ENCODE measurements at regions not wholly inside any gene's neighbourhood (a gene's known extent, or its start where the extent isn't known, plus 50 kb on each side); places are given as distances from the start of the nearest gene placed in this dataset.

DNA sequence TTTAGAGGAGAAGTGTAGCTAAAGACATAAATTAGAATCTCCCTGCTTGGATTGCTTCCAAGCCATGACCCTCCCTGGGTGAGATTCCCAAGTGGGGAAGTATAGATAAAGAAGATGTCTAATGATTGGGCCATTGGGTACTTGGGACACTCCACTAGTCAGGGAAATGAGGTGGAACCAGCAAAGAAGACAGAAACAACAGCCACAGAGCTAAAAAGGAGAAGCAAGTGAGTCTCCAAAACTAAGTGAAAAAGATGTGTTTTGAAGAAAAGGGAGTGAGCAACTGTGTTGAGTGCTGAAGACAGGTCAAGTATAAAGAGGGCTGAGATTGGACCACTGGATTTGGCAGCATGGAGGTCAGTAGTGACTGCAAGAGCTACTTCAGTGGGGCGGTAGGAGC is 61.2 kb upstream of the FOXN2 start:
- ATAC-seq = no peak
- no peak for TF ChIP-seq ZC3H10 (CRISPR knock-in tag; IDR thresholded peaks at IDR 0.05)
- TF ChIP-seq ZFP3 (CRISPR knock-in tag; IDR thresholded peaks at IDR 0.05) = no peak
- no peak for TF ChIP-seq GLIS3 (CRISPR knock-in tag; IDR thresholded peaks at IDR 0.05)
- TF ChIP-seq ARNTL (CRISPR knock-in tag; IDR thresholded peaks at IDR 0.05; ENCODE audit: borderline replicate concordance, low read depth) = no peak
- TF ChIP-seq, protein P1, sequence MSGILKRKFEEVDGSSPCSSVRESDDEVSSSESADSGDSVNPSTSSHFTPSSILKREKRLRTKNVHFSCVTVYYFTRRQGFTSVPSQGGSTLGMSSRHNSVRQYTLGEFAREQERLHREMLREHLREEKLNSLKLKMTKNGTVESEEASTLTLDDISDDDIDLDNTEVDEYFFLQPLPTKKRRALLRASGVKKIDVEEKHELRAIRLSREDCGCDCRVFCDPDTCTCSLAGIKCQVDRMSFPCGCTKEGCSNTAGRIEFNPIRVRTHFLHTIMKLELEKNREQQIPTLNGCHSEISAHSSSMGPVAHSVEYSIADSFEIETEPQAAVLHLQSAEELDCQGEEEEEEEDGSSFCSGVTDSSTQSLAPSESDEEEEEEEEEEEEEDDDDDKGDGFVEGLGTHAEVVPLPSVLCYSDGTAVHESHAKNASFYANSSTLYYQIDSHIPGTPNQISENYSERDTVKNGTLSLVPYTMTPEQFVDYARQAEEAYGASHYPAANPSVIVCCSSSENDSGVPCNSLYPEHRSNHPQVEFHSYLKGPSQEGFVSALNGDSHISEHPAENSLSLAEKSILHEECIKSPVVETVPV (CRISPR knock-in tag; IDR thresholded peaks at IDR 0.05) = no peak
- no peak for TF ChIP-seq ZNF8 (CRISPR knock-in tag; IDR thresholded peaks at IDR 0.05)
- TF ChIP-seq, protein P2, sequence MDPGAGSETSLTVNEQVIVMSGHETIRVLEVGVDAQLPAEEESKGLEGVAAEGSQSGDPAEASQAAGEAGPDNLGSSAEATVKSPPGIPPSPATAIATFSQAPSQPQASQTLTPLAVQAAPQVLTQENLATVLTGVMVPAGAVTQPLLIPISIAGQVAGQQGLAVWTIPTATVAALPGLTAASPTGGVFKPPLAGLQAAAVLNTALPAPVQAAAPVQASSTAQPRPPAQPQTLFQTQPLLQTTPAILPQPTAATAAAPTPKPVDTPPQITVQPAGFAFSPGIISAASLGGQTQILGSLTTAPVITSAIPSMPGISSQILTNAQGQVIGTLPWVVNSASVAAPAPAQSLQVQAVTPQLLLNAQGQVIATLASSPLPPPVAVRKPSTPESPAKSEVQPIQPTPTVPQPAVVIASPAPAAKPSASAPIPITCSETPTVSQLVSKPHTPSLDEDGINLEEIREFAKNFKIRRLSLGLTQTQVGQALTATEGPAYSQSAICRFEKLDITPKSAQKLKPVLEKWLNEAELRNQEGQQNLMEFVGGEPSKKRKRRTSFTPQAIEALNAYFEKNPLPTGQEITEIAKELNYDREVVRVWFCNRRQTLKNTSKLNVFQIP (CRISPR knock-in tag; IDR thresholded peaks at IDR 0.05; ENCODE audit: borderline replicate concordance, low read depth) = no peak
- TF ChIP-seq ZNF565 (CRISPR knock-in tag; conservative IDR thresholded peaks at IDR 0.05; ENCODE audit: low read depth) = no peak
- TF ChIP-seq ZFP30 (CRISPR knock-in tag; IDR thresholded peaks at IDR 0.05) = no peak
- no peak for TF ChIP-seq ESRRG (CRISPR knock-in tag; IDR thresholded peaks at IDR 0.05)
- TF ChIP-seq TCF4 (CRISPR knock-in tag; IDR thresholded peaks at IDR 0.05; ENCODE audit: borderline replicate concordance) = no peak
- TF ChIP-seq, protein P3, sequence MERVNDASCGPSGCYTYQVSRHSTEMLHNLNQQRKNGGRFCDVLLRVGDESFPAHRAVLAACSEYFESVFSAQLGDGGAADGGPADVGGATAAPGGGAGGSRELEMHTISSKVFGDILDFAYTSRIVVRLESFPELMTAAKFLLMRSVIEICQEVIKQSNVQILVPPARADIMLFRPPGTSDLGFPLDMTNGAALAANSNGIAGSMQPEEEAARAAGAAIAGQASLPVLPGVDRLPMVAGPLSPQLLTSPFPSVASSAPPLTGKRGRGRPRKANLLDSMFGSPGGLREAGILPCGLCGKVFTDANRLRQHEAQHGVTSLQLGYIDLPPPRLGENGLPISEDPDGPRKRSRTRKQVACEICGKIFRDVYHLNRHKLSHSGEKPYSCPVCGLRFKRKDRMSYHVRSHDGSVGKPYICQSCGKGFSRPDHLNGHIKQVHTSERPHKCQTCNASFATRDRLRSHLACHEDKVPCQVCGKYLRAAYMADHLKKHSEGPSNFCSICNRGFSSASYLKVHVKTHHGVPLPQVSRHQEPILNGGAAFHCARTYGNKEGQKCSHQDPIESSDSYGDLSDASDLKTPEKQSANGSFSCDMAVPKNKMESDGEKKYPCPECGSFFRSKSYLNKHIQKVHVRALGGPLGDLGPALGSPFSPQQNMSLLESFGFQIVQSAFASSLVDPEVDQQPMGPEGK (CRISPR knock-in tag; IDR thresholded peaks at IDR 0.05; ENCODE audit: borderline replicate concordance) = no peak
- TF ChIP-seq BACH2 (CRISPR knock-in tag; IDR thresholded peaks at IDR 0.05; ENCODE audit: borderline replicate concordance) = no peak

DNA sequence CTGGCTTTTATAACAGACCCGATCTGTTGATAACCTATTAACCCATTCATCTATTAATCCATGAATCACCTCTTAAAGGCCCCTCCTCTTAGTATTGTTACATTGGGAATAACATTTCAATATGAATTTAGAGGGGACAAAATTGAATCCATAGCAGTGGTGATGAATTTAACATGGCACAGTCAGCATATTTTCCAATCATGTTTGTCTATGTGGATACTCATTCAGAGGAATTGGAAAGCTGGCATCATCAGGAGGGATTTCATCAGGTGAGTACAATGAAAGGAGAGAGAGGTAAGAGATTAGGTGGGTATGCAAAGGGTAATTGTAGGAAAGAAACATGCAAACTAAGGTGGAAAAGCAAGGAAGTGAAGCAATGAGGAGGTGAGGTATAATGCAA is 59.6 kb upstream of the FOXN2 start:
- TF ChIP-seq, protein P1 (CRISPR knock-in tag; IDR thresholded peaks at IDR 0.05) = no peak
- TF ChIP-seq ZNF8 (CRISPR knock-in tag; IDR thresholded peaks at IDR 0.05) (no peak), ZFP3 (CRISPR knock-in tag; IDR thresholded peaks at IDR 0.05) (no peak), ZFP30 (CRISPR knock-in tag; IDR thresholded peaks at IDR 0.05) (no peak), ARNTL (CRISPR knock-in tag; IDR thresholded peaks at IDR 0.05; ENCODE audit: borderline replicate concordance, low read depth) (no peak), ESRRG (CRISPR knock-in tag; IDR thresholded peaks at IDR 0.05) (no peak), RARB (CRISPR knock-in tag; IDR thresholded peaks at IDR 0.05) (no peak), ZC3H10 (CRISPR knock-in tag; IDR thresholded peaks at IDR 0.05) (no peak), GLIS3 (CRISPR knock-in tag; IDR thresholded peaks at IDR 0.05) (no peak), ISL1 (CRISPR knock-in tag; IDR thresholded peaks at IDR 0.05) (no peak), SNAI2 (CRISPR knock-in tag; IDR thresholded peaks at IDR 0.05) (no peak), ZNF565 (CRISPR knock-in tag; conservative IDR thresholded peaks at IDR 0.05; ENCODE audit: low read depth) (no peak), ZNF70 (CRISPR knock-in tag; IDR thresholded peaks at IDR 0.05) (no peak), PPARA (CRISPR knock-in tag; IDR thresholded peaks at IDR 0.05; ENCODE audit: borderline replicate concordance) (no peak), TOX (CRISPR knock-in tag; IDR thresholded peaks at IDR 0.05; ENCODE audit: borderline replicate concordance) (no peak)
- TF ChIP-seq, protein P4, sequence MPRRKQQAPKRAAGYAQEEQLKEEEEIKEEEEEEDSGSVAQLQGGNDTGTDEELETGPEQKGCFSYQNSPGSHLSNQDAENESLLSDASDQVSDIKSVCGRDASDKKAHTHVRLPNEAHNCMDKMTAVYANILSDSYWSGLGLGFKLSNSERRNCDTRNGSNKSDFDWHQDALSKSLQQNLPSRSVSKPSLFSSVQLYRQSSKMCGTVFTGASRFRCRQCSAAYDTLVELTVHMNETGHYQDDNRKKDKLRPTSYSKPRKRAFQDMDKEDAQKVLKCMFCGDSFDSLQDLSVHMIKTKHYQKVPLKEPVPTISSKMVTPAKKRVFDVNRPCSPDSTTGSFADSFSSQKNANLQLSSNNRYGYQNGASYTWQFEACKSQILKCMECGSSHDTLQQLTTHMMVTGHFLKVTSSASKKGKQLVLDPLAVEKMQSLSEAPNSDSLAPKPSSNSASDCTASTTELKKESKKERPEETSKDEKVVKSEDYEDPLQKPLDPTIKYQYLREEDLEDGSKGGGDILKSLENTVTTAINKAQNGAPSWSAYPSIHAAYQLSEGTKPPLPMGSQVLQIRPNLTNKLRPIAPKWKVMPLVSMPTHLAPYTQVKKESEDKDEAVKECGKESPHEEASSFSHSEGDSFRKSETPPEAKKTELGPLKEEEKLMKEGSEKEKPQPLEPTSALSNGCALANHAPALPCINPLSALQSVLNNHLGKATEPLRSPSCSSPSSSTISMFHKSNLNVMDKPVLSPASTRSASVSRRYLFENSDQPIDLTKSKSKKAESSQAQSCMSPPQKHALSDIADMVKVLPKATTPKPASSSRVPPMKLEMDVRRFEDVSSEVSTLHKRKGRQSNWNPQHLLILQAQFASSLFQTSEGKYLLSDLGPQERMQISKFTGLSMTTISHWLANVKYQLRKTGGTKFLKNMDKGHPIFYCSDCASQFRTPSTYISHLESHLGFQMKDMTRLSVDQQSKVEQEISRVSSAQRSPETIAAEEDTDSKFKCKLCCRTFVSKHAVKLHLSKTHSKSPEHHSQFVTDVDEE (CRISPR knock-in tag; IDR thresholded peaks at IDR 0.05) = no peak
- no peak for ATAC-seq

DNA sequence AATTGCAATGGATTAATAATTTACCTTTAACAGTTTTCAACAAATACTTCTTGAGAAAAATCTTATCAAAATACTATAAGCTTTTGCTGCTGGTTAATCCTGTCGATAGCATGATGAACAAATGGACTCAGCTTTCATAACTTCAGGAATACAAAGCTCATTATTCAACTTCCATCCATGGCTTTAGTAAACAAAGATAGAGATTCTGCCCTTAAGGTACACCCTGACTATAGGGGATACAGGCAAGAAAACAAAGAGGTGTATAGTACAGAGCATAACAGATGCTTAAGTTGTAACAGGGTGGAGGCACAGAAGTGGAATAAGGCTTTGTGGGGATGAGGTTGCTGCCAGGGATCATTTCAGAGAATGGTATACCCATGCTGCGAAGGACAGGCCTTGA is 57.0 kb upstream of the FOXN2 start:
- ATAC-seq = no peak
- TF ChIP-seq GLIS3 (CRISPR knock-in tag; IDR thresholded peaks at IDR 0.05) = no peak
- TF ChIP-seq TOX (CRISPR knock-in tag; IDR thresholded peaks at IDR 0.05; ENCODE audit: borderline replicate concordance) = no peak
- TF ChIP-seq, protein P5, sequence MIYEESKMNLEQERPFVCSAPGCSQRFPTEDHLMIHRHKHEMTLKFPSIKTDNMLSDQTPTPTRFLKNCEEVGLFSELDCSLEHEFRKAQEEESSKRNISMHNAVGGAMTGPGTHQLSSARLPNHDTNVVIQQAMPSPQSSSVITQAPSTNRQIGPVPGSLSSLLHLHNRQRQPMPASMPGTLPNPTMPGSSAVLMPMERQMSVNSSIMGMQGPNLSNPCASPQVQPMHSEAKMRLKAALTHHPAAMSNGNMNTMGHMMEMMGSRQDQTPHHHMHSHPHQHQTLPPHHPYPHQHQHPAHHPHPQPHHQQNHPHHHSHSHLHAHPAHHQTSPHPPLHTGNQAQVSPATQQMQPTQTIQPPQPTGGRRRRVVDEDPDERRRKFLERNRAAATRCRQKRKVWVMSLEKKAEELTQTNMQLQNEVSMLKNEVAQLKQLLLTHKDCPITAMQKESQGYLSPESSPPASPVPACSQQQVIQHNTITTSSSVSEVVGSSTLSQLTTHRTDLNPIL (CRISPR knock-in tag; IDR thresholded peaks at IDR 0.05; ENCODE audit: low read depth) = no peak
- TF ChIP-seq ESRRG (CRISPR knock-in tag; IDR thresholded peaks at IDR 0.05) = no peak
- TF ChIP-seq SNAI2 (CRISPR knock-in tag; IDR thresholded peaks at IDR 0.05) = no peak
- TF ChIP-seq CSDC2 (CRISPR knock-in tag; IDR thresholded peaks at IDR 0.05) = no peak
- TF ChIP-seq ARNTL (CRISPR knock-in tag; IDR thresholded peaks at IDR 0.05; ENCODE audit: borderline replicate concordance, low read depth) = no peak
- TF ChIP-seq ZNF8 (CRISPR knock-in tag; IDR thresholded peaks at IDR 0.05) = no peak
- no peak for TF ChIP-seq ZC3H10 (CRISPR knock-in tag; IDR thresholded peaks at IDR 0.05)
- TF ChIP-seq ZNF565 (CRISPR knock-in tag; conservative IDR thresholded peaks at IDR 0.05; ENCODE audit: low read depth) = no peak
- no peak for TF ChIP-seq BACH2 (CRISPR knock-in tag; IDR thresholded peaks at IDR 0.05; ENCODE audit: borderline replicate concordance)
- TF ChIP-seq PPARA (CRISPR knock-in tag; IDR thresholded peaks at IDR 0.05; ENCODE audit: borderline replicate concordance) = no peak
- no peak for TF ChIP-seq ZFP3 (CRISPR knock-in tag; IDR thresholded peaks at IDR 0.05)
- TF ChIP-seq, protein P1 (CRISPR knock-in tag; IDR thresholded peaks at IDR 0.05) = no peak
- TF ChIP-seq ISL1 (CRISPR knock-in tag; IDR thresholded peaks at IDR 0.05) = no peak
- TF ChIP-seq OSR1 (CRISPR knock-in tag; IDR thresholded peaks at IDR 0.05) = no peak
